ENCODE measurements at regions not wholly inside any gene's neighbourhood (a gene's known extent, or its start where the extent isn't known, plus 50 kb on each side); places are given as distances from the start of the nearest gene placed in this dataset.
"Not testable (repeated sequence)": the region's sequence is repeated elsewhere in the genome, so short reads cannot be mapped to it uniquely, and the experiment has no call there.

- no peak for DNase-seq (ENCODE audit: low spot score)
- intact Hi-C loops (cut with DNase I), result no loop called here
These were observed 118.7 kb downstream of the BEND2 start for GRCh38 chrX:18102006-18102405.

DNA sequence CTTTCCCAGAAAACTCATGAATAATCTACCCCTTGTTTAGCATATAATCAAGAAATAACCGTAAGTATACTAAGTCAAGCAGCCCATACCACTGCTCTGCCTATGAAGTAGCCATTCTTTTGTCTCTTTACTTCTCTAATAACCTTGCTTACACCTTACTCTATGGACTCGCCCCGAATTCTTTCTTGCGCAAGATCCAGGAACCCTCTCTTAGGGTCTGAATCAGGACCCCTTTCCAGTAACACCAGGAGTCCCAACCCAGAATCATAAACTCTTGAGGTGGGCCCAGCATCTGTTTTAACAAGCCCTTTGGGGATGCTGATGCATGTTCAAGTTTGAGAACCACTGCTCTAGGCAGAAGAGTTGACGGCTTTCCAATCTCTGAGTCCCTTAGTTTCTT is 119.6 kb downstream of the BEND2 start:
- no peak for DNase-seq (ENCODE audit: low spot score)
- intact Hi-C loops (cut with DNase I), result no loop called here

DNA sequence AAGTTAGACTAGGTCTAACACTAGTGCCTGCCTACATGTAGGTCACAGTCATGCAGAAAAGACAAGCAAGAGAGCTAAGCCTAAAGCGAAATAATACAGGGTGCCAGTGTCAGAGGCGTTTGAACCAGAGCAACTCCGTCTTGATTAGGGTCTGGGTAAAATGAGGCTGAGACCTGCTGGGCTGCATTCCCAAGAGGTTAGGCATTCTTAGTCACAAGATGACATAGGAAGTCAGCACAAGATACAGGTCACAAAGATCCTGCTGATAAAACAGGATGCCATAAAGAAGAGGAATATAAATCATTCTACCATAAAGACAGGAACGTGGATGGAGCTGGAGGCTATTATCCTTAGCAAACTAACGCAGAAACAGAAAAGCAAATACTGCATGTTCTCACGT is 120.9 kb downstream of the BEND2 start:
- DNase-seq (ENCODE audit: low spot score), result no peak
- intact Hi-C loops (cut with DNase I), result loop anchor here (2.0 kb wide), 1 partner anchor 49 kb away; no protein-coding TSS in a partner anchor

- intact Hi-C loops (cut with DNase I), result loop anchor here (2.0 kb wide), 1 partner anchor 50 kb away; no protein-coding TSS in a partner anchor
These were observed 121.9 kb downstream of the BEND2 start for GRCh38 chrX:18098763-18099162.

DNA sequence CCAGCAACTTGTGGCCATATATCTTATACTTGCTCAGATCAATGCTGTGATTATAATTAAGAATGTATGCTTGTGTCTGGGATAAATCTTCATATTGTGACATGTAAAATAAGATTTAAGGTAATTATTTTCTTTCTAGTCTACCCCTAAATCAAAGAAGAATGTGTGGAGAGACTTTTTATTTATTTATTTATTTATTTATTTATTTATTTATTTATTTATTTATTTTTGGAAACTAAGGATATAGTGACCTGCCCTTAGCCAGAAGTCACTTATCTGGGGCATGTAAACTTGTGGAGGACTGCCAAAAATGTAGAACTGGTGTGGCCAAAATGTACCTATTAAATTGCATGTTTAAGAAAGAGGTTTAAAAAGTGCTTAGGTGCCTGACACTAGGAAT is 144.3 kb downstream of the BEND2 start:
- DNase-seq (ENCODE audit: low spot score), result no peak
- intact Hi-C loops (cut with DNase I), result no loop called here

More at GRCh38 chrX:18098763-18099162, 121.9 kb downstream of the BEND2 start:
- DNase-seq (ENCODE audit: low spot score), result no peak

DNA sequence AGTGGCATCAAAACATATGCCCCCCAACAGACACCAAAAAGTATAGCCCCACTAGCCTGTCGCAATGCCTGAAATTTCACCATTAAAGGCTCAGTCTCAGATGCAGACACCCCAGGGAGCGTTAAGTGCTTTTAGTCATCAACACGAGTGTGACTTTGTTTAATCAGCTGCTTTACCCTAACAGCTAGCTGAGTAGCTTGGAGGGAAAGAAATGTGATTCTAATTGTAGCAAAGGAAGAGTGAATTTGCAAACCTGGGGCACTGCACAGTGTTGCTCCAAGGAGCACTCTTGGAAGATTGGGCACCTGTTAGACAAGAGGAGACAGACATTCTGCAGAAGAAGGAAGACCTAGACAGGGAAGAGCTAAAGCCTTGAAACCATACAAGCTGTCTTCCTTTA is 145.1 kb downstream of the BEND2 start:
- DNase-seq (ENCODE audit: low spot score), result no peak
- intact Hi-C loops (cut with DNase I), result no loop called here

DNA sequence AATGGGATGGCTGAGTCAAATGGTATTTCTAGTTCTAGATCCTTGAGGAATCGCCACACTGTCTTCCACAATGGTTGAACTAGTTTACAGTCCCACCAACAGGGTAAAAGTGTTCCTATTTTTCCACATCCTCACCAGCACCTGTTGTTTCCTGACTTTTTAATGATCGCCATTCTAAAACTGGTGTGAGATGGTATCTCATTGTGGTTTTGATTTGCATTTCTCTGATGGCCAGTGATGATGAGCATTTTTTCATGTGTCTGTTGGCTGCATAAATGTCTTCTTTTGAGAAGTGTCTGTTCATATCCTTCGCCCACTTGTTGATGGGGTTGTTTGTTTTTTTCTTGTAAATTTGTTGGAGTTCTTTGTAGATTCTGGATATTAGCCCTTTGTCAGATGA is 152.6 kb downstream of the BEND2 start:
- DNase-seq (ENCODE audit: low spot score); intact Hi-C loops (cut with DNase I): not testable (repeated sequence)

GRCh38 chrX:18065956-18066355 is 154.7 kb downstream of the BEND2 start:
- intact Hi-C loops (cut with DNase I), result no loop called here
- DNase-seq (ENCODE audit: low spot score), result no peak

DNA sequence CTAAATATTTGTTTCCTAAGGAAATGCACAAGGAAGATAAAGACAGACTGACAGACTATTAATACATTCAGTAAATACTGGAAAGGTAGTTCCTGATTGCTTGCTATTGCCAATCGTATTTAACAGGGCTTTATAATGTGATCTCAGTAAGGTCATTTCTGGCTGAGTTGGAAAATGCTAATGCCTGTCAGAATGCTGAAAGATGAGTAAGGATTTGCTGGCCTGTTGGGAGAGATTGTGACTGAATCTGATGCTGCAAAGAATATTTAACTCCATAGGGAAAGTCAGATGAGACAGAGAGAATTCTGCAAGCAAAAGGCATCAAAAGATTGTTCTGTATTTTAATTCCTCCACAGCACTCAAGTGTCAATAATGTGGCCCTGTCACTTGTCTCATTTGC is 169.0 kb downstream of the BEND2 start:
- no peak for DNase-seq (ENCODE audit: low spot score)
- intact Hi-C loops (cut with DNase I), result no loop called here

GRCh38 chrX:18047491-18047890 is 173.2 kb downstream of the BEND2 start:
- DNase-seq (ENCODE audit: low spot score), result no peak
- intact Hi-C loops (cut with DNase I), result no loop called here

- no peak for DNase-seq (ENCODE audit: low spot score)
- intact Hi-C loops (cut with DNase I), result no loop called here
These were observed 175.2 kb downstream of the BEND2 start for GRCh38 chrX:18045436-18045835.

- DNase-seq (ENCODE audit: low spot score), result no peak
- intact Hi-C loops (cut with DNase I), result no loop called here
These were observed 177.9 kb downstream of the BEND2 start for GRCh38 chrX:18042776-18043175.

- no peak for DNase-seq (ENCODE audit: low spot score)
- intact Hi-C loops (cut with DNase I), result no loop called here
These were observed 179.0 kb downstream of the BEND2 start for GRCh38 chrX:18041656-18042055.

DNA sequence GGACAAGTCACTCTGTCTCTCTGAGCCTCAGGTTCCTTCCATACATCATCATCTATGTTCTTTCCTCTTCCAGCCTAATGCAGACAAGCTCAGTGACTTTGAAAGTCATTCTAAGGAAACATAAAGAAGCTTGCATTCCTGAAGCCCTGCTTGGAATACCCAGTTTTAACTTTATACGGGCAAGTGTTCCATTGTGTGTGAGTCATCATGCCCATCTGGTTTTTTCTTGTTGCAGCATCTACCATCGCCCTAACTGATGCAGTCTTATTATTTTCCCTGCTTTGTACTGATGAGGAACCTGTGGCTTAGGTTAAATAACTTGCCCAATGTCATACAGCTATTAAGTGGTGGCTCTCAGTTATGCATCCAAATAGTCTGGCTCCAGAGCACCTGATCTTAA is 177.9 kb upstream of the RAI2 start:
- intact Hi-C loops (cut with DNase I), result no loop called here

DNA sequence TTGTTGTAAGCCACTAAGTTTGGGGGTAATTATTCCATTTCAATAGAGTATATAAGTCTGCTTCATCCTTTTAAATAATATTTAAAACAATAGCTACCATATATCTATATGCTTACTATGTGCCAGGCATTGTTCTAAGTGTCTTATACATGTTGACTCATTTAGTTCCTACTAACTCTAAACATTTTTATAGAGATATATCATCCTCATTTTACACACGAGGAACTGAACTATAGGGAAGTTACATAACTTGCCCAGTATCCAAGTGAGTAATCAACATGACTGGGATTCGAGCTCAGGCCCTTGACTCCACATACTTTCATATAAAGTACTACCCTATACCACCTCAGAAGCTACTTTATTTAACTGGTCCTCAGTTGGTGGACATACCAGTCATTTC is 175.3 kb upstream of the RAI2 start:
- intact Hi-C loops (cut with DNase I), result no loop called here
- DNase-seq (ENCODE audit: low spot score), result no peak

More for the DNA sequence above, 177.9 kb upstream of the RAI2 start:
- DNase-seq (ENCODE audit: low spot score), result no peak

DNA sequence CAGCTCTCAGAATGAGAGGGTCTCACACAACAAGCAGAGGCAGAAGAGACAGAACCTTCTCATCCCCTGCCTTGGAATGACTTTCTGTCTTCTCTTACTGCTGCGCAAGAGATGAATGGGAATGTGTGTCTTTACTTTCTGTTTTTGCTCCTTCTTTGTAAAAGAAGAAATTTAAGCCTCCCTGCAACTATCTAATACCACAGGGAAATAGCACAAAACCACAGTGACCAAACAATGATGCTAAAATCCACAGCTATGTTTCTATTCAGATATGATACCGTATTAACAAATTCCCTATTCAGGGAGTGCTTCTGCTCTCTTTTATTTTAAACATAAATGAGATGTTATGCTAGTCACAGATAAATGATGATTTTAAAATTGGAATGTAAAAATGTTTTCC is 173.8 kb upstream of the RAI2 start:
- intact Hi-C loops (cut with DNase I), result no loop called here
- DNase-seq (ENCODE audit: low spot score), result no peak

GRCh38 chrX:18034504-18034903 is 173.4 kb upstream of the RAI2 start:
- DNase-seq (ENCODE audit: low spot score), result no peak
- intact Hi-C loops (cut with DNase I), result no loop called here

GRCh38 chrX:18032486-18033221 is 171.6 kb upstream of the RAI2 start:
- intact Hi-C loops (cut with DNase I), result no loop called here
- no peak for DNase-seq (ENCODE audit: low spot score)

DNA sequence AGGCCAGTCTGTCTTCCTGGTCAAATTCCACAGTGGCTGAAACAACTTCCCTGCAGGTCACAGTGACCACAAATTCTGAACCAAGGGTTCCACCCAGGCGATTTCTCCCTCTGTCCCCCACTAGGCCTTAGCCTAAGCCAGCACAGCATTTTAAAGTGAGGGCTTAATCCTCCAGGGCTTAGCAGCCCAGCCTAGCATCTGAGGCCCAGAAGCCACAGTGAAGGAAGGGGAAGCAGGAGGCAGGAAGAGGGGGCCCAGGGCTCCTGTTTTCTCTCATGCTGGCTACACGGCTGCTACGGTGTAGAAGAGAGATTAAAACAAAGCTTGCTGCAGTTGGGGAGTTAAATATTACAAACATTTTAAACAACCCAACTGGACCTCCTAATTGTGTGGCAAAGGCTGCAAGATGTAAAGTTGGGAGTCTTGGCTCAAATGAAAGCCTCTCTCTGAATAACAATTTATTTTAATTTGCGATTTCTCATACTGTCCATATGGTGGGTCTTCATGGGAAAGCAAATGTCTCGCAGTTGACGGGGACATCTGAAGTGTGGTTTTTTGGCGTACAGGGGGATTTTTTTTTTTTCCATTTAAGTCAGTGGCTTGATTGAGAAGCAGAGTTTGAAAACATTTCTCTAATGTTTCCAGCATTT is 170.8 kb upstream of the RAI2 start:
- no peak for DNase-seq (ENCODE audit: low spot score)
- intact Hi-C loops (cut with DNase I), result no loop called here

GRCh38 chrX:18030656-18031055 is 169.6 kb upstream of the RAI2 start:
- intact Hi-C loops (cut with DNase I); DNase-seq (ENCODE audit: low spot score): not testable (repeated sequence)

GRCh38 chrX:18026166-18026565 is 165.1 kb upstream of the RAI2 start:
- intact Hi-C loops (cut with DNase I), result no loop called here
- DNase-seq (ENCODE audit: low spot score), result no peak
